ENCODE measurements at regions not wholly inside any gene's neighbourhood (a gene's known extent, or its start where the extent isn't known, plus 50 kb on each side); places are given as distances from the start of the nearest gene placed in this dataset.
"Not testable (repeated sequence)": the region's sequence is repeated elsewhere in the genome, so short reads cannot be mapped to it uniquely, and the experiment has no call there.

- DNase-seq (ENCODE audit: low spot score): no peak
Measured at GRCh38 chr3:72276806-72277205, 491.9 kb upstream of the PROK2 start.

- peak; percentile 87 for DNase-seq (ENCODE audit: low spot score)
Measured at GRCh38 chr3:72275331-72275751, 490.4 kb upstream of the PROK2 start.

DNA sequence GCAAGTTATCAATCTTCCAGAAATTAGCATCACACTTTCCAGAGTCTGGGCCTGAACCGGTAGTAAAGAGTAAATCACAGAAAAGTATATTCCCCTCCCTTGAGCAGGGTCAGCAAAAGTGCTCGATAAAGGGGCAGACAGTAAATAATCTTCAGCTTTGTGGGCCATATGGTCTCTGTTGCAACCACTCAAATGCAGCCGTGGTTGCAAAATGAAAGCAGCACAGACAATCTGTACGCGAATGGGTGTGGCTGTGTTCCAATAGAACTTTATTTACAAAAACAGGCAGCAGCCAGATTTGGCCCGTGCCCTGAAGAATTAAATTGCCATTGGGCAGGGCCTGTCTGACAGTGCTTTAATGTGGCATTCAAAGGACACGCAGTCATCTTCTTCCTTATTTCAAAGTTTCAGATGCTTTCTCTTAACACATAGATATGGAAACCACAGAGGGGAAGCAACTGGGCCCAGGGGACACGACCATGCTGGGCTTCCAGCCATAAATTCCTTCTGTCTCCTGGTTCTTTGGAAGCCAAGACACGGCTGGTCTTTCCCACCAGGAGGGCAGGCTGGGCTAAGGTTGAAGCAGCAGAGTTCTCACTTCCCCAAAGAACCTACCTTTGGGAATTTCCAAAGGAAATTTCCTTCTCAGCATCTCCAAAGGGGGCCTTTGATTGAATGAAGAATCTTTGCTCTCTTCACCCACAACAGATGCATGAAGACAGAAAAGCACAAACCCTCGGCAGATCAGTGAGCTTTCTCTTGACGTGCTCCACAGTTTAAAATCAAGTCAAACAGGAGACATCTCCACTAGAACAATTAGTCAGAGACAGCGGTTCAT is 489.8 kb upstream of the PROK2 start:
- peak; percentile 57 for DNase-seq (ENCODE audit: low spot score)

DNA sequence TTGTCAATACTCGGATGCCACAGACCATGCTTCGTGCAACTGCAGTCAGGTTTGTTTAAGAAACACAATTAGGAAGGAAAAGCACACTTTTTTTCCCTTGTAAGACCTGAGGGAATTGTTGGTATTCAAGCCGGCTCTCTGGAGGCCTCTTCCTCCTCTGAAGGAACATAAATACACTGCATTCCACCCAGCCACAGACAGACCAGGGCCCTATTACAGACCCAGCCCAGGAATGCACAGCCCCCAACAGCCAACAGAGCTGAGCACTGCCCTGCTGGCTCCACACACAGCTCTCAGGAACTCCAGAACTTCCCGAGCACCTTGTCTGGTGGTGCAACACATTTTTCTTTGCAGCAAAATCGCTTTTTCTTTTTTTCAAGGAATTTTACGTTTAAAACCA is 488.7 kb upstream of the PROK2 start:
- DNase-seq (ENCODE audit: low spot score): no peak

DNA sequence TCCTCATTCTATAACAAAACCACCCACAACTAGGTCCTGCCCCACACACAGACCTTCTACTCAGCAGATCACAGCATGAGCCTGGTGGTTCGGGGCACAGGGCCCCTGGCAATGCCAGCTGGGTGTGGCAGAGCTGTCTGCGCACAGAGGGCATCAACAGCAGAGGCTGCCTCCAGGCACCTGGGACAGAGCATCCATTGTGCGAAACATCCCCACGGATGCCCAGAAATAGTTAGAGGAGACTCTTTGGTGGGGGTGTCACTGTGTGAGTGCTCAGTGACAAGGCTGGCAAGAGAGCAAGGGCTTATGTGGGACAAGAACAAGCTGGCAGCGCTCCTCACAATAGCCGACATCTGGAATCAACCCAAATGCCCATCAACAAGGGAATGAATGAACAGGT is 487.4 kb upstream of the PROK2 start:
- DNase-seq (ENCODE audit: low spot score): peak; percentile 68

- DNase-seq (ENCODE audit: low spot score): no peak
Measured at GRCh38 chr3:72271923-72272322, 487.0 kb upstream of the PROK2 start.

GRCh38 chr3:72271216-72271615 is 486.3 kb upstream of the PROK2 start:
- no peak for DNase-seq (ENCODE audit: low spot score)

GRCh38 chr3:72270730-72271129 is 485.8 kb upstream of the PROK2 start:
- DNase-seq (ENCODE audit: low spot score): no peak

DNA sequence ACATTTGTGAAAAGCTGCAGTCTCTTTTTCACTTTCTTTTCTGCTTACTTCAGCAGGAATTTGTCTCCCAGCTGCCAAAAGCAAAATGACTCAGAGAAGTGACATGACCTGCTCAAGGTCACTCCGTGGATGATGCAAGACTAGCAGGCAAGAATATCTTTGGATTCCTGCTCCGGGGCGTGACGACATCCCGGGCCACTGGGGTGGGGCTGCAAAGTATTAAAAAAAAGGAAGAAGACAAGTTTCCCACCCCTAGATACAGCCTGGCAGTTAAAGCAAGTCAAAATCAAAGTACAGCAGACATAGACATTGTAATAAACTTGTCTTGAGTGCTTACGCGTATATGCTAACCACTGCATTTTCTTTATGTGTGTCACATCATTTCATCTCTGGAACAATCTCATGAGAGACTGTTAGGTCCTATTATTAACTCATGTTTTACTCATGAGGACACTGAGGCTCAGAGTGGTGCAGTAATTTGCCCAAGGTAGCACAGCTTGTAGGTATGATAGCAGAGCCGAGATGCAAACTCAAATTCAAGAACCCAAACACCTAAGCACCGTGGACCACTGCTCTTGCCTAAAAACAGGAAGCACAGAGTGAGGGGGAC is 485.2 kb upstream of the PROK2 start:
- no peak for DNase-seq (ENCODE audit: low spot score)

DNA sequence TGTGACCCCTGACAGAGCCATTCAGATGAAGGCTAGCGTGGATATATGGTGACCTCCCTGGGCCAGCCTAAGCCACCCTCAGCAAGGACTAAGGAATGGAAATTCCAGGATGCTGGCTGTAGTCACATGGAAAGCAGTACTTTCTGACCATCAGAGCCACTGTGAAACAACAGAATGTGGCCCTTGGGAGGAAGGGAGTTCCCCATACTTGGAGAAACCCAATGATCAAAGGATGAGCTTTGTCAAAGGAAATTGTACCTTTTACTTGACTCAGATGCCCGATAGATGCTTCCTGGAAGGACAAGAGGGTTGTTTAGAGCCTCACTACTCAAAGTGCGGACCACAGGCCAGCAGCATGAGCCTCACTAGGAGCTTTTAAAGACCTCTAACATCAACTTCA is 484.5 kb upstream of the PROK2 start:
- no peak for DNase-seq (ENCODE audit: low spot score)

GRCh38 chr3:72266921-72267524 is 482.1 kb upstream of the PROK2 start:
- not testable (repeated sequence) for DNase-seq (ENCODE audit: low spot score)

DNA sequence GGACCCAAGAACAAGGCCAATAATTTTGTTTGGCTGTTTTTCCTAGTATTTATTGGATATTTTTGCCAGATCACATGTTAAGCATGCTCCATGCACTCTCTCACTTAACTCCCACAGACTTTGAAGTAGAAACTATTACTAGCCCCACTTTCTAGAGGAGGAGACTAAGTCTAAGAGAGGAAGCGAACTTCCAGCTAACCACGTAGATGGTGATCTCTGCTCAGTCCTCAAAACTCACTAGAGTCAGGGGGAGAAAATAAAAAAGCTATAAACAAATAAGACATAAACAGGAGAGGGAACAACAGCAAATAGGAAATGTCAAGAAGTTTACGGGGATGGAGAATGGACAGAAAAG is 481.0 kb upstream of the PROK2 start:
- no peak for DNase-seq (ENCODE audit: low spot score)

DNA sequence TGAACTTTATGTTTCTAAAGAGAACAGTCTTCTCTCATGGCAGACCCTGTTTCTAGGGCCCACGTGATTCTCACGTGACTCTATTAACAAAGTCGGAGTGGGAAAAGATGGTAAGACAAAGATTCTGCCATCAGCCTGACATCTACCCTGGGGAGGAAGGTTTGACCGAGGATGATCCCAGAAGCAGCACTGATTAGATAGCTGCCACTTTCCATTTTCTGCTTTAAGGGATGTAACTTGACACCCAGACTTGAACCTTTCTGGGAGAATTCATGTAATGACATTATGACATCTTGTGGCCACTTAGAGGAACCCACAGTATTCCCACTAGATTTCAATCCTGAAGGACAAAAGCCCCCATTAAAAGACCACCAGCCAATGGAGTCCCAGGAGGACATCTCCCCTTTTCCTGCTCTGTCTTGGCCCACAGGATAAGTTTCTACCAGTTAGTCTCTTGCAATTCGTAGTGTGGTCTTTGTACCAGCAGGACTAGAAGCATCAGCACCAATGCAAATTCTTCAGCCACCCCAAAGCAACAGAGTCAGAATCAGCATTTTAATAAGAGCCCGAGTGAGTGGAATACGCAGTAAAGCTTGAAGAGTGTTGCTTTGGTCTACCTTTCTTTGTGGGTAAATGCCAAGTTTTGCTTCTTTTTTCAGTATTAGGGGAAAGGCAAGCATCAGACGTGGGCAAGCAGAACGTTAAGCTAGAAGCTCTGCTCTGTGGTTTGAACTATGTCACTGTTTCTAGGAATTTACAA is 480.5 kb upstream of the PROK2 start:
- no peak for DNase-seq (ENCODE audit: low spot score)

DNA sequence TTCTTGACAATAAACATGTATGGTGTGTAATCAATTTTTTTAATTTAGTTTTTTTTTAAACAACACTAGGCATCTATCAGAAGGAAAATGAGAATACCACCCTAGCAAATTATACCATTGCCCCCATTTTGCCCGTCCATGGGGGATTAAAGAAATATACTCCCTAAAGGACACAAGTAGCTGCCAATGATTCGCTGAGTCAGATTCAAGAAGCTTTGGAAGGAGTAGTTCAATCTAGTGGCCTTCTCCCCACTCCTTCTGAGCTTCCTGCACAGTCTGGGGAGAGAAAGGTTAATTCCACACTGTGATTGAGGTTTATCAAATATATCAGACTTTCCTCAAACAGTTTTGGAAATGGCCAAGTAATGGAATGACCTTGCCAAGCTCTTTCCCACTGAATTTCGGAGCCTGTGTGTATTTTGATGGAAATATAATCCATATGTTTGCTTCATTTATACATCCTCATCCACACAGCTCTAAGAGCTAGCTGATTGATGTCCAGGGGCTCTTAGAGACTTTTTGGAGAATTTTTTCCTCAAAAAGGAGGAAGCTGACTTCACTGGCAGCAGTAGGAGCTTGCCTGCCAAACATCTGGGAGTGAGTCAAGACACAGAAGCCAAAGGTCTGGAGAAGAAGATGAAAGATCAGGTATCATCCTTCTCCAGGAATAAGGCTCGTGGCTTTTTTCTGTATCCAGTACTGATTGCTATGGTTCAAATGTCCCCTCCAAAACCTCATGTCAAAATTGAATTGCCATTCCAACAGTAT is 478.5 kb upstream of the PROK2 start:
- DNase-seq (ENCODE audit: low spot score): no peak

DNA sequence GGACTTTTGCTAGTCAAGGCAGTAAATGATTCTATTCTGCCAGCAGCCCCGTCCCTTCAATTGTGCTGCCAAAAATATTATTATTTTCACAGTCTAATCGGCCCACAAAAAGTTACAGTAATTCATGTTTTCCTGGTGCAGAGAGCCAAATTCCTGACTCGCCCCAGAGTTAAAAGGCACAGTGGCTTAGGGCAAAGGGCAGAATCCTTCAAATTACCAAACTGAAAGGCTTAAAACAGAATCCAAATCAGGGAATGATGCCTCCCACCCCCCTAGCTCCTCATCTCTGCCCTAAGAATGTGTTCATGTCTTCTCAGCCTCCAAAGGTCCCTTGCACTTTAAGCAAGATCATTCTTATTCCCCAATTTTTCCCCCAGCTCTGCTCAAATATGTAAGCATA is 477.8 kb upstream of the PROK2 start:
- DNase-seq (ENCODE audit: low spot score): no peak

- no peak for DNase-seq (ENCODE audit: low spot score)
Measured at GRCh38 chr3:72261566-72262564, 476.9 kb upstream of the PROK2 start.

GRCh38 chr3:72260588-72260910 is 475.6 kb upstream of the PROK2 start:
- DNase-seq (ENCODE audit: low spot score): no peak

DNA sequence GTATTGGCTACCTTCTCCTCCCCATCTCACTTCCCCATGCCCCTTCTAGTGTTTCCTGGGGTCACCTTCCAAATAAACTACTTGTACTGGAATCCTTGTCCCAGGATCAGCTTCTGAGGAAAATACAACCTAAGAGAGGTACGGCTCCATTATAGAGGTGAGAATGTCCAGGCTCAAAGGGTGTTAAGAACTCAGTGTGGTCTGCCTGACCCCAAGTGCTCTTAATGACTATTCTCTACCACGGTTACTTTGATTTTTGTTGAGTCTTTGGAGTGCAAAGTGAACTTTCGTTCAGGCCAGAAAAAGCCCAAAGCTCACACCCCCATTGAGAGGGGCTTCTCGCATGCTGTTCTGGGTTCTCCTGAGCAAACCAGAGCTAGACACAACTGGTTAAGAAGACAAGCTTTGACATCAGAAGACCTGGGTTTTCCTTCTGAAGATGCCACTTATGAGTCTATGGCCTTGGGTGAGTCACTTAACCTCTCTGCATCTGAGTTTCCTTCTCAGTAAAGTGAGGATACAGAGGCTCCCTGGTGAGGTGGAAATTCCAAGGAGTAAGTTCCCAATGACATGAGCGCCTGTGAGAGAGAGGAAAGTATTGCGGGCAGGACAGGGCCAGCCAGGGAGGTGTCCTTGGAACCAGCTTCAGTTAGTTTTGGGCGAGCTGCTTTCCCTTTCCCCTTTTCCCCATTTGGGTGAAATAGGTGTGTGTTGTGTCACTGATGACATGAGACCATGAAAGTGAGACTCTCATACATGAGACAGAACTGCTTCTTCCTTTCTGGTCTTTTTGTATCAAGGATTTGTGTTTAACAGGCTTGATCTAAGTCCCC is 475.0 kb upstream of the PROK2 start:
- DNase-seq (ENCODE audit: low spot score): no peak

- no peak for DNase-seq (ENCODE audit: low spot score)
Measured at GRCh38 chr3:72258361-72259141, 473.6 kb upstream of the PROK2 start.

Data from putamen (tissue), 1 donor.